RWPE1 (cell line): ENCODE measurements at regions not wholly inside any gene's neighbourhood (a gene's known extent, or its start where the extent isn't known, plus 50 kb on each side); places are given as distances from the start of the nearest gene placed in this dataset.

Experiments used
- CTCF ChIA-PET: fragments of 350-600 bp; sonication (Branson Sonifier 250); formaldehyde crosslinking; extraction: SDS; loops from one replicate; lab custom pipeline; 2021; lab: Yijun Ruan, JAX
- POLR2A ChIA-PET: fragments of 400-600 bp; formaldehyde crosslinking; extraction: SDS; loops from one replicate; lab custom pipeline; 2020; ENCODE audit warnings: antibody characterized with exemption; ENCODE audit not compliant: low non-redundant PET; lab: Yijun Ruan, JAX
- DNase-seq: peaks from one replicate; pipeline ENCODE4 v3.0.0; 2012; ENCODE audit warnings: low spot score
- H3K27ac ChIP-seq: fragments of 450-650 bp; 2 replicates; pipeline ENCODE4 v1.5.1; 2017
- TF ChIP-seq, protein P1 (sequence below): fragments of 450-650 bp; conservative IDR thresholded peaks from 2 replicates; pipeline ENCODE4 v1.5.1; 2017; ENCODE audit warnings: low read depth, mild to moderate bottlenecking

DNA sequence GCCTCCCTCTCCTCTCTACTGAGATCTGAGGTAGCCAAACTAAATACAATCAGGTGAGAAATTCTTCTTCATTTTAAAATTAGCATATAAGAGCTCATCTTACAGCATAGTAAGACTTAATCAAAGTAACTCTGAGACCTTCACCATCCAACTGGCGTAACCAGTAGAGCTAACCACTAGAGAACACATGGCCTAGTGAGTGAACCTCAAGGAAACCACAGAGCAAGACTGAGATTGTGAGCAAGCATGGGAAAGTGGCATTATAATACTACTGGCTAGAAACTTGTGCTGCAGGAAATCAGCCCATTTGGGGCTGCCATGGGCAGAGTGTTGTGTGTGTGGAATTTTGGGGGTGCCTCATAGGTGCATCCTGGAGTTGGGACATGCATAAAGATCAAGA lies 61.1 kb upstream of the SPHKAP start:
- TF ChIP-seq, protein P1, sequence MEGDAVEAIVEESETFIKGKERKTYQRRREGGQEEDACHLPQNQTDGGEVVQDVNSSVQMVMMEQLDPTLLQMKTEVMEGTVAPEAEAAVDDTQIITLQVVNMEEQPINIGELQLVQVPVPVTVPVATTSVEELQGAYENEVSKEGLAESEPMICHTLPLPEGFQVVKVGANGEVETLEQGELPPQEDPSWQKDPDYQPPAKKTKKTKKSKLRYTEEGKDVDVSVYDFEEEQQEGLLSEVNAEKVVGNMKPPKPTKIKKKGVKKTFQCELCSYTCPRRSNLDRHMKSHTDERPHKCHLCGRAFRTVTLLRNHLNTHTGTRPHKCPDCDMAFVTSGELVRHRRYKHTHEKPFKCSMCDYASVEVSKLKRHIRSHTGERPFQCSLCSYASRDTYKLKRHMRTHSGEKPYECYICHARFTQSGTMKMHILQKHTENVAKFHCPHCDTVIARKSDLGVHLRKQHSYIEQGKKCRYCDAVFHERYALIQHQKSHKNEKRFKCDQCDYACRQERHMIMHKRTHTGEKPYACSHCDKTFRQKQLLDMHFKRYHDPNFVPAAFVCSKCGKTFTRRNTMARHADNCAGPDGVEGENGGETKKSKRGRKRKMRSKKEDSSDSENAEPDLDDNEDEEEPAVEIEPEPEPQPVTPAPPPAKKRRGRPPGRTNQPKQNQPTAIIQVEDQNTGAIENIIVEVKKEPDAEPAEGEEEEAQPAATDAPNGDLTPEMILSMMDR: no peak
- no peak for DNase-seq
- POLR2A ChIA-PET: no interaction called here
- CTCF ChIA-PET: no interaction called here
- H3K27ac ChIP-seq: no peak overlapping the region

DNA sequence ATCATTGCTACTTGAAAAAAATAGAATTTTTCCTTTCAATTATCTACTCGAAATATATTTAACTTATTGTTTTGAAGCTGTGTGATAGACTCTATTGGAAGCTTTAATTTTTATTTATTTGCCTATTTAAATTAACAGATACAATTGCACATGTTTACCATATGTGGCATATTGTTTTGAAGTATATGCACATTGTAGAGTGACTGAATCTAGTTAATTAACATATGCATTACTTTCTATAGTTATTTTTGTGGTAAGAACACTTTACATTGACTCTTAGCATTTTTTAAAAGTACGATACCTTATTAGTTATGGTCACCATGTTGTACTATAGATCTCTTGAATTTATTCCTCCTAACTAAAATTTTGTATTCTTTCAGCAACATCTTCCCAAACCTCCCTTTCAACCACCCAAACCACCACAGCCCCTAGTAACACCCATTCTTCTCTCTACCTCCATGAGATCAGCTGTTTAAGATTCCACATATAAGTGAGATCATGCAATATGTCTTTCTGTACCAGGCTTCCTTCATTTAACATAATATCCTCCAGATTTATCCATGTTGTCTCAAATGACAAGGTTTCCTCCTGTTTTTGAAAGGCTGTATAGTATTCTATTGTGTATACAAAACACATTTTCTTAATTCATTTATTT lies 58.5 kb upstream of the SPHKAP start:
- CTCF ChIA-PET: no interaction called here
- POLR2A ChIA-PET: no interaction called here
- no peak for DNase-seq
- TF ChIP-seq, protein P1: no peak
- no peak overlapping the region for H3K27ac ChIP-seq

DNA sequence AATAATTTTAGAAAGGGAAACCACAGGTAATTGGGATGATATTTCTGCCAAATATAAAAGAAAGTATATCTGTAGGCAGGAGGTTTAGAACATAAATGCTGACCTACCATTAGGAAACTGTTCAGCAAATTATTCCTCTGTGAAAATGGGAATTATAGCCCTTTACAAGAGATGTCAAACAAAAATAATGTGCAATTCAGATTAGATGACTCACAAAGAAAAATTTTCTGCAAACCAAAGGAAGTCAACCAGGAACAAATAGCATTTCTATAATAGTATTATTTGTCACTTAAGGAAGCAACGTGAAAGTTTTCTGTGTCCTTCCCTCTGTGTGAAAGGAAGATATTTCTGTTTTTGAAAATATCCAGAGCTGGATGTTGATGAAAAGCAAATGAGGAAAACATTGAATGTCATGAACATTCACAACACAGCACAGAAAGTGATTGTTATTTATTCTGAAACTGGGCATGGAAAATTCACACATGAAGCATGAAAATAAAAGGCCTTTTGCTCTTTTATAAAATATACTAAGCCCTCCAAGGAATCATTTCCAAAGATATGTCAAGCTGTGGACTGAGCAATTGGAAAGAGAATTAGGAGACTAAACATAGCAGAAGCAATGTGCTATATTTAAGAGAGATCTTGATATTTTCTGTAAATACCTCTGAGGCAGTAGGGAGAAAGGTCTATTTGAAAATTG lies 57.9 kb upstream of the SPHKAP start:
- no peak overlapping the region for H3K27ac ChIP-seq
- ChIA-PET POLR2A (no interaction called here), CTCF (no interaction called here)
- TF ChIP-seq, protein P1: no peak
- no peak for DNase-seq
